ENCODE measurements at regions not wholly inside any gene's neighbourhood (a gene's known extent, or its start where the extent isn't known, plus 50 kb on each side); places are given as distances from the start of the nearest gene placed in this dataset.

- no peak for DNase-seq
These were observed 65.1 kb upstream of the TTC34 start for GRCh38 chr1:2866422-2867086.

- no peak for DNase-seq
These were observed 65.6 kb upstream of the TTC34 start for GRCh38 chr1:2867087-2867425.

DNA sequence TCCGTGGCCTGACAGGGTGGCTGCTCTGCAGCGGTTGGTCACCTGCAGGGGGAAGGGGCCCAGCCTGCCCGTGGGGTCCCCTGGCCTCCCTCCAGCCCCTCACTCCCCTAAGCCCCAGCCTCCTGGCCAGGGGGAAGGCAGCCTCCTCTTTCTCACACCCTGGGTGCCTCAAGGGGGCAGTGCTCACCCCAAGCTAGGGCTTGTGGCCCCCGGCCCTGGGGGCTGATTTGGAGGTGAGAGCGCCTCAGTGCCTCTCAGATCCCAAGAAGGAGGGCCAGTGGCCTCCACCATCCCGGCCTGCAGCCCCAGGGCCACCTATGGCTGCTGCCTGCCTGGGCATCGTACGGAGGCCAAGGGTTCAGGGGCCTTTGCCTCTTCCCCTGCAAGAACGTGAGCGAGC, 66.4 kb upstream of the TTC34 start:
- no peak for DNase-seq

DNA sequence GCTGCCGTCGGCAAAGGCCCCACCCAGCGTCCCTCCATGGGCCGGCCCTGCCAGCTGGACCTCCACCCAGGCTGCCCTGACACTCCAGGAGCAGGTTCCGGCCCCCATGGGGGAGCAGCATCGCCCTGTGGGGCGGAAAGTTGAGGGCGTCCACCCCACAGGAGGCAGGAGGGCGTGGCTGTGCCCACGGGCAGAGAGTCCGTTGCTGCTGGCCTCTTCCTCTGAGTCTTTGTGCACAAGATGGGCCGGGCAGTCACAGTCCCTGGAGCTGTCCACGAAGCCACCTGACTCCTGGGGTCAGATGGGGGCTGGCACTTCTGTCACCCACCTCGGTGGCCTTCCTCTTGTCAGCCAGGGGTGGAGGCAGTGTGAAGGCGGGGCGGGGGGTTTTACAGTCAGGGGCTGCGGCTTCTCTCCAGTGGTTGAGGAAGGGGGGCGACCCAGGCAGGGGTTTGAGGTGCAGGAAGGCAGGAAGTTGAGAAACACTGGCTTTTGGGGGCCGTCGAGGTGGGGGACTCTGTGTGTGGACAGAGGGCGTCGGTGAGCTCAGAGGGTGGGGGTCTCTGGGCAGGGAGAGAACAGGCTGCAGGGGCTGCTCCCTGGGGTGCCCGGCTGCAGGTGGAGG, 67.2 kb upstream of the TTC34 start:
- DNase-seq: no peak

GRCh38 chr1:2871246-2871815, 69.8 kb upstream of the TTC34 start:
- no peak for DNase-seq

- DNase-seq: no peak
These were observed 72.7 kb upstream of the TTC34 start for GRCh38 chr1:2874207-2874606.

GRCh38 chr1:2874607-2875480, 73.4 kb upstream of the TTC34 start:
- DNase-seq: no peak

DNA sequence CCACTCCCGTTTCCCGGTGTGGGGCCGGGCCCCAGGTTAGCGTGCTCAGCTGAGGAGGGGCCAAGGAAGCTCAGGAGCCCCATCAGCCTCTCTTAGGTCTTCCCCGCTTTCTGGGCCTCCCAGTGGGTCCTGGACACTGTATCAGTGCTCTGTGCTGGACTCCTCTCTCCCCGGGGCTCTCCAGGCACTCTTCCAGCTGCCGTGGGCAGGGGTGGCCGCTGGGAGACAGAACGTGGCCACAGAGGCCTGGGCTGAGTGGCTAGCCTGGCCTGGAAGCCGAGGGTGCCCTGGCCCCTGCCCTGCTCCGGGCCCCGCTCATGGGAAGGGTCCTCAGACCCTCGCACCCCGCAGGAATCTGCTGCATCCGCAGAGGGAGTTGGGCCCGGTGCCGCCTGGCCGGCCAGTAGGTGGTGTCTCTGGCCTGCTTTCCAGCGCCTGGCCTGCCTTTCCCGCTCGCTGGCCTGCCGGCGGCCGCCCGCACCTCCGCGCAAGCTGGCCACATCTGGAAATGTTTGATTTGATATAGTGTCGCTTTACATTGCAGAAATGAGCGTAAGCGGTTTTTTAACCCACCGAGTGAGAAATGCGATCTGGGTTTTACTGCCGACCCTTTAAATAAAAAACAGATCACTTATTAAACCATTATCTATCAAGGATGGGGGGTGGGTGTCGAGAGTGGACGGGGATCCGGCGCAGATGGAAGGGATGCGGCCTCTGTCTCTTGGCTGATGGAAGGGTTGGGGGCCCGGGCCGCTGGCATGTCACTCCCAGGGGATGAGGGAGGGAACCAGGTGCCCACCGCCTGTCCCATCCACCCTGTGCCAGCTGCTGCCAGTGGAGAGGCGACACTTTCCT, 74.4 kb upstream of the TTC34 start:
- no peak for DNase-seq

- no peak for DNase-seq
These were observed 75.4 kb upstream of the TTC34 start for GRCh38 chr1:2876846-2877245.

GRCh38 chr1:2877391-2877790, 75.9 kb upstream of the TTC34 start:
- no peak for DNase-seq

DNA sequence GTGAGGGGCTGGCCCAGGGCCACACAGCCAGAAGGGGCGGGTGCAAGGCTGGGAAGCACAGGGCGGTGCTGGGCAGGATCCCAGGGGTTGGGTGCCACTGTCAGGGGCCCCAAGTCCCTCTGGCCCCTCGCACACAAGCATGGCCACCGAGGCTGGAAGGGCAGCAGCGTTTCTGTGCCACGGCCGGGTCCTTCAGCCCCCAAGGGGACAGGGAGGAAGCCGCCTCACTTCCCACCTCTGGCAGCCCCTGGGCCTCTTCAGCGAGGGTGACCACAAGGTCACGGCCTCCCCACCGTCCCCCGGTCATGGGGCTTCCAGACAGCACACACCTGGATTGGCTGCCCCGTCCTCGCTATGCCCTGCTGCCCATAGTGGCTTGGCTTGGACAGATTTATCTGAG, 77.1 kb upstream of the TTC34 start:
- DNase-seq: no peak

GRCh38 chr1:2879026-2879425, 77.5 kb upstream of the TTC34 start:
- DNase-seq: no peak

DNA sequence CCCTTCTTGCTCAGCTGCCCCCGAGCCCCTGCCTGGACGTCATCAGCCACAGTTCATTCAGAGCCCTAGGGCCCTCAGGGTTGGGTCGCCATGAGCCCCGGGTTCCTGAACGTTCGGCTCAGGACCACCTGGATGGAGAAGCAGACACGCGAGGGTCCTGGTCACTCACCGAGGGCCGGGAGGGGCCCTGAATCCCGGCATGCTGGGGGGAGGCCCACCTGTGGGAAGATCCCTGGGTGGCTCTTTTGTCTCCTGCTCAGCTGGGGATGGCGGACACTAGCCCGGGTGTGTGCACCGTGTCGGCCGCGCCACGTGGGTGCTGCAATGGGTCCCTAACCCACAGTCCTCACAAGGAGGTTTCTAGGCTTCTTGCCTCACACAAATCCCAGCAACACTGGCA, 78.1 kb upstream of the TTC34 start:
- no peak for DNase-seq

- DNase-seq: no peak
These were observed 78.6 kb upstream of the TTC34 start for GRCh38 chr1:2880086-2880485.

DNA sequence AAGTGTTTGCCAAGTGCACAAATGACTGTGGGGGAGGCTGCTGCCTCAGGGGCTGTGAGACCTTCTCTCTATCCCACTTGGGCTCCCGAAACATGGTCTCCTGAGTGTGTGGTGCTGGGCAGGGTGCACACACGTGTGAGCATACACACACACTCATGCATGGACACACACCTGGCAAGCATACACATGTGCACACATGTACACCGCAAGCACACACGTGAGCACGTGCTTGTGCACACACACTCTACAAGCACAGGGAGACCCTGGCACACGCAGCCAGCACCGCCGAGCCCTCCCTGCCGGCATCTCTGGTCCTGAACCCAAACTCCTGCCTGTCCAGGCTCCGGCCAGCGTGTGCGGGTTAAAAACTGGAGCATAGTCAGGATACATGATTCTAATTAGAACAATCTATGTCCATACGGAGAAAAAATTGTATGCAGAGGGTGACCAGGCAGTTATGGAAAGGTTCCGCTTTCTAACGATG, 79.4 kb upstream of the TTC34 start:
- no peak for DNase-seq

GRCh38 chr1:2881556-2881955, 80.1 kb upstream of the TTC34 start:
- no peak for DNase-seq

- no peak for DNase-seq
These were observed 81.6 kb upstream of the TTC34 start for GRCh38 chr1:2882966-2883696.

DNA sequence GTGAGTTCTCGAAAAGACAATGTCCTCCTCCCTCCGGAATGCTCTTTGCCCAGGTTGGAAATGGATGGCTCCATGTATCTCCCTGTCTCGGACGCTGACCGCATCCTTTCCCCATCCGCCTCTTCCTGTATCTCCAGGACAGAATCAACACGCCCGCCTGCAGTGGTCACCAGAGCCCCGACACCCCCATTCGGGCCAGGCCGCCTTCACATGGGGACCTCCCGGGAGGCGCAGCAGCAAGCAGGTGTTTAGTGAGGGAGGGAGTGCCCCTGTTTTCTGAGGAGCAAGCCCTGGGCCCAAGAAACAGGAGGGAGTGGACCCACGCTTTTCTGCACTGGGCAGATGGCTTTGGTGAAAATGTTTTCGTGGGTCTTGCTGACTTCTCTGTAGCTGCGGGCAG, 83.5 kb upstream of the TTC34 start:
- no peak for DNase-seq

- DNase-seq: no peak
These were observed 85.1 kb upstream of the TTC34 start for GRCh38 chr1:2886631-2887030.

DNA sequence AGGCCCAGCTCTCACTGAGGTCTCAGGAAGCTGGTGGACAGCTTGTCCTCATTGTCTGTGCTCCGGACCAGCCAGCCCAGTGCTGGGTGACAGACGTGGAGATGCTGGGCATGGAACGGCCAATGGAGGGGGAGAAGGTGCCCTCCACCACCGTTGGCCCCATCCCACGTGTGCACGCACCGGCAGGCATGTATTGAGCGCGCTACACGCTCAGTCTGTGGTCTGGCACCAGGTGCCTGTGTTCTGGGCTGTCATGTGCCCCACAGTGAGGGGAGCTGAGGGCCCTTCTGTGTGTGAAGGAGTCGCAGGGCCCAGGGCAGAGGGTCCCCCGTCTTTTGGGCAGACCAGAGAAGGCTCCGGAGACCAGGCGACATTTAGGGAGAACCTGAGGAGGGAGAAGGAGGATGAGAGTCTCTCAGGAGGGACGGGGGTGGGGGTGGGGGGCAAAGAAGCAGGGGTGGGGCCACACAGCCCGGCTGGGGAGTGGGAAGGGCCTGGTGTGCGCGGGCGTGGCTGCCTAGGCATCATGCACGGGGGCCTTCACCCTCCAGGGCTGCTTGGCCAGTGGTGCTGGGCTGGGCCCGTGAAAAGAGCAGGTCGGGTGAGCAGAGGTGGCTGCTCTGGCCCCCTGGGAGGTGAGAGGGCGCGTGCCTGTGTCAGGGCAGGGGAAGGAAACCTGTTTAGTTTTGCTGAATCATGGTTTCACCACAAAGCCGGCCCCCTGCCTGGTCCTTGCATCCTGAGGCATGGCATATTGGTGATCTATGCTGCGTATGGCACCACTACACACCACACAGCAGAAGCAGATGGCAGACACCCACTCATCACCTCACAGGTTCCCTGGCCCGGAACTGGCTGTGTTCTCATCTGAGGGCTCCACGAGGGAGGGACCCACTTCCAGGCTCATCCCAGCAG, 86.7 kb upstream of the TTC34 start:
- DNase-seq: no peak

Data from NCI-H526 treated with DMSO at 0.1 percent for 48 hours (cell line).